Stimulated activated CD8-positive, alpha-beta memory T cell treated with anti-CD3 and anti-CD28 coated beads, Interleukin-4, amount 100 ng/mL, for 48 hours (primary cell): ENCODE measurements at regions not wholly inside any gene's neighbourhood (a gene's known extent, or its start where the extent isn't known, plus 50 kb on each side); places are given as distances from the start of the nearest gene placed in this dataset.

ENCODE experiments used
- DNase-seq: peaks from one replicate; pipeline ENCODE4 v3.0.0-alpha.2; 2020

DNA sequence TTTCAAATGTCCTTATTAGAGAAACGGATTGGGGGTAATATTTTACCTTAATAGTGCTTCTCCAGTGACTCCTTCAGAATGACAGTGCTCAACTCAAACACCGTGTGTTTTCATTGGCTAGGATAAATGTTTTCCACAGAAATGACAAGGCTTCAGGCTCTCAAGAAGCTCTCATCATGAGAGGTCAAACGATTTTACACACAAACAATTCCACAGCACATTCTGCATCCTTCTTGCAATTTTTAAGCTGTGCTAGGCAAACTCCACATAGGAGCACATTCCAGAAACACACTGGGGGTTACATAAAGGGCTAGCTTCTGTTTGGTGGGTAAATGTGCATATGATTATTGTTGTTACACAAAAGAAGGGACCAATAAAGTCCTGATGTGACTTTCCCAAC lies 75.5 kb upstream of the IPO9 start:
- DNase-seq = no peak

DNA sequence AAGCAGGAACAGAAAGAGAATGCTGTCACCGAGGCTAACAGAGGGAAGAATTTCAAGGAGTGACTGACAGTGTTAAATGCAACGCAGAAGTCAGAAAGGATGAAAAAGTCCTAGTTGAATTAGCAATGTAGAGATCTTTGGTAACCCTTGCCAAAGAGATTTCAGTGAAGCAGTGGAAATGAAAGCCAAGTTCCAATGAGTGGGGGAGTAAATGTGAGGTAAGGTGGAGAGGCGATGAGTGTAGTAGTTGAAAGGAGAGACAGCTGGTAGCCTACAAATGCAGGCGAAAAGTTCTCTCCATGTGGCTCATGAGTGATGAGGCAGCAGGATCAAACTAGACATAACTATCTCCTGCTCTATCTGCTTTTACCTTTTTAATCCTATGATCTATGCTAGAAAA lies 74.6 kb upstream of the IPO9 start:
- DNase-seq = no peak

- DNase-seq = no peak
Observed at GRCh38 chr1:201755200-201755599, 73.8 kb upstream of the IPO9 start.

DNA sequence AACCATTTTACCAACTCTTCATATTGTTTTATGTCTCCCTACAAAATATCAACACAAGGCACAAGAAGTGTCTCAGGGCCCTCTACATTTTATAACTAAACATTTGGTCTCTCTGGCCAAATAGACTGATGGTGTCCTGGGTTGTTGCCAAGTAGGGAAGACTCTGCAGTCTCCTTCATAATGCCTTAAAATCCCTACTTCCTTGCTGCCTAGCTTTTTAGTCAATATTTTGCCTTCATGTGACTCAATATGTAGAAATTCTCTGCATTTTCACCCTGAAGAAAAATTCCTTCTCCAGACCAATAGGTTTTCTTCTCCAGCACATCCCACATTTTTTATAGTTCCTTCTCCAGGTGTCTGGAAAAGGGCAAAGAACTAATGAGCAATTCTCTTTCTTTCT lies 72.6 kb upstream of the IPO9 start:
- no peak for DNase-seq

DNA sequence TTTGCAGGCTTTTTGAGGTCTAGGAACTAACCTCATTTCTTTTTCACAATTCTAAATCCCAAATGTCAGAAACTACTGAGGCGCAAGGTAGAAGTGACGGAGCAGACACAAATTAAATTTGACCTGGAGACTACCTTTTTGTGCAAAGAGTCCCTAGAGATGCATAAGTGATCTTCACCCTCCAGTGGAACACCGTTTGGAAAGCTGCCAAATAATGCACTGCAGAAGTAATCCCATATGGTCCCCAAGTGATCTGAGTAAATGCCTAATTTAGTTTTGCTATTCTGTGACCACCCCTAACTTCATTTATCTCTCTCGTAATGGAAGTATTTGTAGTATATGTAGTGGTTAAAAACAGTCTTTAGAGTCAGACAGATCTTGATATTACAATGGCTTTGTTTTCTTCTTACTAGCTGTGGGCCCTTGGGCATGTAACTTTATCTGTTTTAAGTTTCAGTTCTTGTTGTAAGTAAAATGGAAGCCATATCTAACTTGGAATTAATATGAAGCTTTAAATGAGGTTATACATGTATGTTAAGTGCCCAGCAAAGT lies 70.4 kb upstream of the IPO9 start:
- DNase-seq = no peak

DNA sequence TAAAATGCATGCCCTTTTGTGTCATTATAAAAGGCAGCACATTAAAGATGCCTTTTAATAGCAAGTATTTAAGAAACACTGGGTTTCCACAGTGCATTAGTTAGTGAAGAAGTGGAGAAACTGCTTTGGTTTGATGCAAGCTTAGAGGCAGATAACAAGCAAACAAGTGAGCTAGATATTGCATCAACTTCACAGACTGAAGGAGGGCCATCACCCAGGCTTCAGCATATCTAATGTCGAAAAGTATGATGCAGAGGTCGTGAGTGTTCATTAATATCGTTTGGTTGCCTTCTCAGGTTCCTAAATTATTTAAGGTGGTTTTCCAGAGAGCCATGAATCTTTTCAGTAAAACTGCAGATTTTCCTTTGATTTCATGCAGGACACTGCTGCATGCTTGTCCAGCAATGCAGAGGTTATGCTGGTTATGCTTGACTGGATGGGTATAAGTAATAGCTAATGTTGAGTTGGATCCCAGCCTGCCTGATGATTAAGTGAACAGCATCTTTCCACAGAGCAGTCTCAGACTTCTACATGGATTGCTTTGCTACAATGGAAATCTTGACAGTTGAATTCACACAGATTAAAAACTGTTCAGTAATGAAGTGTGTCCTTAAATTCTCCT lies 69.7 kb upstream of the IPO9 start:
- DNase-seq = no peak

DNA sequence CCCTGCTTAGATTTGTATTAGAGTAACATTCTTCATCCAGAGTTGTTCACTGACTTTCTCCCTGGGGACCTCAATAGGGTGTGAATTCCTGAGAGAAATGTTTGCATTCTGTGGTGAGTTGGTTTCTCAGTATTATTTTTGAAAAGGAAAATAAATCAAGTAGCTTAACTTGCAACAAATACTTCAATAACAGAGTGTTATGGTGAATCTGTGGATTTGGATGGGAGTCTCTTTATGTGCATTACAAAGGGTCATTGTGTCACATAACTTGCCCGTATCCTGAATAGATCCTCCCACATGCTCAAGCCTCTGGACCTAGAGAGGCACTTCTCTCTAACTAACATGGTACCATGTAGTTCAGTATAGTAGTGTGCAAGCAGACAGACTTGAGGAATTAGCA lies 68.4 kb upstream of the IPO9 start:
- DNase-seq = no peak

DNA sequence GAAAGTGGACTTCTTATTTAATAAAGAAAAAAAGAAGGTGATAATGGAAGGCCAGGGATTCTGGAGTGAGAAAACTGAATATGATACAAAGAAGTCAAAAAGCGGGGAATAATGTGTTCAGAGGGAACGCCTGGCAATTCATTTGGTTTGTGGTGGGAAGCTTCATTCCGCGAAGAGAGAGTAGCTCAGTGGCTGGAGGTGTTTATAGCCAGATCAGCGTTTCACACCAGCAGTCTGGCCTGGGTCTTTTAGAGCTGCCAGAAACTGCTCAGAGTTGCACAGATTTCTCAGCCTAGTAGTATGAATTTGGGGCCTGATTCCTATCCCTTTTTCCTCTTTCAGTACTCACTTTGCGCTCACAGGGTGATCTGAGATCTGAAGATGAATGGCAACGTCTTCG lies 67.8 kb upstream of the IPO9 start:
- no peak for DNase-seq

DNA sequence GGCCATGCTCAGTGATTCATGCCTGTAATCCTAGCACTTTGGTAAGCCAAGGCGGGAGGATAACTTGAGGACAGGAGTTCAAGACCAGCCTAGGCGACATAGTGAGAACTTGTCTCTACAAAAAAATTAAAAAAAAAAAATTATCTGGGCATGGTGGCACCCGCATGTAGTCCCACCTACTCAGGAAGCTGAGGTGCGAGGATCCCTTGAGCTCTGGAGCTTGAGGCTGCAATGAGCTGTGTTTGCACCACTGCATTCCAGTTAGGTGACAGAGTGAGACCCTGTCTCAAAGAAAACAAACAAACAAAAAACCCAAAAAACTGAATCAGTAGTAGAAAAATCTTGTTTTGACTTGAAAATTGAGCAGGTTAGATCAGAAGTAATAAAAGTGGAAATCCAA lies 67.1 kb upstream of the IPO9 start:
- DNase-seq = no peak

DNA sequence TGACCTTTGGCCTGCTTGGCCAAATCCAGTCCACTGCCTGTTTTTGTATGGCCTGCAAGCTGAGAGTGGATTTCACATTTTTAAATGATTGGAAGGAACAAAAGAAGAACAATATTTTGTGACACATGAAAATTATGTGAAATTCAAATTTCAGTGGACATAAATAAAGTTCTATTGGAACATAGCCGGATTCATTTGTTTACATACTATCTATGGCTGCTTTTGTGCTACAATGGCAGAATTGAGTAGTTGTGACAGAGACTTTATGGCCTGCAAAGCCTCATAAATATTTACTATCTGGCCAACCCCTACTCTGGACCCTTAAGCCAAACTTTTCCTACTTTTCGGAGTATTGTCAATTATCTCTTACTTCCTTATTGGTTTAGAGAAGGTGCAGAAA lies 66.6 kb upstream of the IPO9 start:
- no peak for DNase-seq

- no peak for DNase-seq
Observed at GRCh38 chr1:201763455-201764140, 65.4 kb upstream of the IPO9 start.

DNA sequence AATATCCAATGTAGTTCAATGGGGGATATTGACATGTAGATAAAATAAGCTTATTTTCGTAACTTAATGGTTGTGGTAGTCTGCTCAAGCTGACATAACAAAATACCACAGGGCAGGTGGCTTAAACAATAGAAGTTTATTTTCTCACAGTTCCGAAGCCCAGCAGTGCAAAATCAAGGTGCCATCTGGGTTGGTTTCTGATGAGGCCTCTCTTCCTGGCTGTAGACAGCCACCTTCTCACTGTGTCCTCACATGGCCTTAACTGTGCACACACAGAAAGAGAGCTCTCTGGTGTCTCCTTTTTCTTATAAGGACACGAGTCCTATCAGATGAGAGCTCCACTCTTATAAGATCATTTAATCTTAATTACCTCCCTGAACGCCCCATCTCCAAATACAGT lies 64.8 kb upstream of the IPO9 start:
- no peak for DNase-seq

GRCh38 chr1:201764579-201764978 lies 64.4 kb upstream of the IPO9 start:
- DNase-seq = no peak

DNA sequence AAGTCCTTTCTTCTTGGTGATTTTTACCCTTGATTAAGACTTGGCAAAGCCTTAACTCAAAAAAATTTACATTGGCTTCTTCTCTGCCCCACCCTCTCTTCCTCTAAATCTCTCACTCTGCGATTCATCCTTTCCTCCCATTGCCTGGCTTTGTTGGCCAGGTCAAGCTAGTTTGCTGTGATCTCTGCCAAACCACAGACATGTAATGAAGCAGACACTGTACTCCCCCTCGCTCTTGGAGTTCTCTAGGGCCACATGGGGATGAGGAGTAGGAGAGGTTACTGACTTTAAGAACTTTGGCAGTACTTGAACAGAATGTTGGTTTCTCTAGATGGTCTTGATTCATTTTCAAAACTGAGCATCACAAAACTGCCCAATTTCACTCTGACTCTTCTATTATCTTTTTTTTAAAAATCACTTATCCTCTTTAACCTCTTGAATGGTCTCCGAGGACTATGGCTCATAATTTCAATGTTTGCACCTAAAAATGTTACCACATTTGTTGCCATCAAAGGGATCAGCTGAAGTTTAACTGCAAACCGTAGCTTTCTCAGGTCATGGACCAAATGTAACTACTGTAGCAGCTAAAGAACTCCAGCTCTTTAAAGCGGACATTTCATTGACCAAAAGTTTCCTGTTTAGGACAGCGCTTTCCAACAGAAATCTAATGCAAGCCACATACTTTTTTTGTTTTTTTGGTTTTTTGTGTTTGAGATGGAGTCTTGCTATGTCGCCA lies 62.7 kb upstream of the IPO9 start:
- DNase-seq = no peak

GRCh38 chr1:201767339-201767738 lies 61.6 kb upstream of the IPO9 start:
- no peak for DNase-seq

DNA sequence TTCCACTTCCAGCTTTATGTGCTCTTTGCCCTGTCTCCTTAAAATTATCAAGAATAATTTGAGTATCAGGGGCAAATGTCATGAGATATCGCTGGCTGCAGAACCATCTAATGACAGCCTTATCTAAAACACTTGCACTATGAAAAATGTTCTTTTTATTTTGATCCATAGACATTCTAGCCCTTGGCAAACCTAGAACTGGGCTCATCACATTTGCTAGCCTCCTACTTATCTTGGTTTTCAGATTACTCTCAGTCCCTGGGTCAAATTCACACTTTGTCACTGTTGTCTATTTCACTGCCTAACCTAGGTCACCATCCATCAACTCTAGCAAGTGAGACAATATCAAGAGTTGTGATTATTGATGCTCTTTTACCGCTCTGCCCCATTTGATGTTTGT lies 59.9 kb upstream of the IPO9 start:
- no peak for DNase-seq

- DNase-seq = no peak
Observed at GRCh38 chr1:201769966-201770365, 59.0 kb upstream of the IPO9 start.

DNA sequence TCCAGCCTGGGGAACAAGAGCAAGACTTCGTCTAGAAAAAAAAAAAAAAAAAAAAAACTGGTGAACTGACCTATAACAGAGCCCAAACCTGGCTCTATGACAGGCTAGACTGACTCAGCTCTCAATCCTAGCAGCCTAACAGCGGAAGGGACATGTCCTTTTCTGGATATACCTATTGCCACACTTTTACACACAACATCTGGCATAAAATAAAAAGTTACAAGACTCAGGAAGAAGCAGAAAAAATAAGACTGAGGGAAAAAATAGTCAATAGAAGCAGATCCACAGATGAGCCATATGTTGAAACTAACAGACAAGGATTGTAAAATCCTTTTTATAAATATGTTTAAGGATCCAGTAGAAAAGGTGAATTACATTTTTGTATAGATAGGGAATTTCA lies 57.5 kb upstream of the IPO9 start:
- DNase-seq = no peak

- DNase-seq = no peak
Observed at GRCh38 chr1:201772178-201772577, 56.8 kb upstream of the IPO9 start.

- no peak for DNase-seq
Observed at GRCh38 chr1:201773764-201774163, 55.2 kb upstream of the IPO9 start.

DNA sequence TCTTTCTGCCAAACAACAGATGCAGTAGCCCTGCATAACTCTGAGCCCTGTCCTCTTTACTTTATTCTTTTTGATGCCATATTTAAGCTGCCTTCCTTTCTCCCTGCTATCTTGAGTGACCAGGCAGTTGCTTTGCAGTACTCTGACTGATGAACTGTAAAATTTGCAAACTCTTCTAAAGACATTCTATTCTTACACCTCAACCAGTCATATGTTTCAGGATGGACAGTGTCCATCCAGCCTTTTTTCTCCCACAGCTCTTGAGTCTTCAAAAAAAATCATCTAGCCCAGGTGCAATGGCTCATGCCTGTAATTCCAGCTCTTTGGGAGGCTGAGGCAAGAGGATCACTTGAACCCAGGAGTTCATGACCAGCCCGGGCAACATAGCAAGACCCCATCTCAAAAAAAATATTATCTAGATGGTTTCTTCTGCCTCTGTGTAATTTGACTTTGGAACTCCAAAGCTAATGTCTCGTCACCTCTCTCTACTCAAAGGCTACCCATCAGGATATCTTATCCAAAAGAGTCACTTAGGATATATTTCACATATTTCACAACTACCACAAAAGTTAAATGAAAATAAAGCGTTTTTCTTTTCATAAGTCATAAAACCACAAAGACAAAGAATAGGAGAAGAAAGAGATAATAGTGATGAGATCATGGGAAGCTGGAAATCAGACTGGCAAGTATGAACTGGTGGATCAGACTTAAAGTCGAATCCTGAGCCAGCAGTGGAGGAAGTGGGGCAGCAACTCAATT lies 54.6 kb upstream of the IPO9 start:
- no peak for DNase-seq

DNA sequence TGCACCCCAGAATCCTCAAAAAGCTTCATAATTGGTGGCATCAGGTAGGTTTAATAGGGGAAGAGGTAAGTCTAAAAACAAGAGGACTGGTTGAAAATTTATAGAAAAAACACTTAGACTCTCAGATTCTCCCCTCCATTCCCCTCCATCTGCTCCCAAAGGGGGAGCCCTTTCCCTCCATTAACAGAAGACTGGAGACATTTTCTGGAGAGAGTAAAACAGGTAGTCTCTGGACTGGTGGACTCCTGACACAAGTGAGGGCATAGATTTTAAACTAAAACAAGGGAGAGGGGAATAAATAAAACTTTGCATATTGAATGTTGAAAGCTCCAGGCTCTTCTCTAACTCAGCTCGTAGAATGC lies 54.0 kb upstream of the IPO9 start:
- DNase-seq = no peak

GRCh38 chr1:201775380-201775779 lies 53.6 kb upstream of the IPO9 start:
- DNase-seq = no peak
